Chondrocyte (in vitro differentiated cells): ENCODE measurements at regions not wholly inside any gene's neighbourhood (a gene's known extent, or its start where the extent isn't known, plus 50 kb on each side); places are given as distances from the start of the nearest gene placed in this dataset.

Experiments
- DNase-seq: peaks from one replicate; pipeline ENCODE4 v3.0.0; 2021; ENCODE audit warnings: mixed read lengths, low spot score
- H3K27ac Mint-ChIP-seq: one replicate; pipeline ENCODE4 v1.8.0; 2021; ENCODE audit warnings: mild to moderate bottlenecking, moderate library complexity, mixed read lengths; ENCODE audit not compliant: unreplicated experiment
- H3K27me3 Mint-ChIP-seq: 2 replicates; pipeline ENCODE4 v1.8.0; 2021; ENCODE audit warnings: low read depth, mixed read lengths
- H3K36me3 Mint-ChIP-seq: 2 replicates; pipeline ENCODE4 v1.8.0; 2021; ENCODE audit warnings: low read depth, mixed read lengths
- H3K4me1 Mint-ChIP-seq: 2 replicates; pipeline ENCODE4 v1.8.0; 2021; ENCODE audit warnings: low read depth, mild to moderate bottlenecking, mixed read lengths
- H3K4me3 Mint-ChIP-seq: one replicate; pipeline ENCODE4 v1.8.0; 2021; ENCODE audit warnings: mild to moderate bottlenecking, moderate library complexity, mixed read lengths; ENCODE audit not compliant: unreplicated experiment
- H3K9me3 Mint-ChIP-seq: 2 replicates; pipeline ENCODE4 v1.8.0; 2021; ENCODE audit warnings: low read depth, mixed read lengths
- CTCF ChIP-seq: fragments of 200-600 bp; sonication (generic); IDR thresholded peaks from 2 replicates; pipeline ENCODE4 v1.5.0; 2021; ENCODE audit warnings: antibody characterized with exemption, mild to moderate bottlenecking, moderate library complexity

- no peak for DNase-seq
- H3K36me3 Mint-ChIP-seq = no peaks in the 10 kb centered on the region
- no peak for TF ChIP-seq CTCF
- no peaks in the 10 kb centered on the region for H3K9me3 Mint-ChIP-seq
- no peak overlapping the region for H3K27ac Mint-ChIP-seq
- no peaks in the 10 kb centered on the region for H3K4me1 Mint-ChIP-seq
- H3K4me3 Mint-ChIP-seq = no peak overlapping the region
- H3K27me3 Mint-ChIP-seq = no peaks in the 10 kb centered on the region
Observed at GRCh38 chr7:12868027-12868426, 180.6 kb downstream of the ARL4A start.

- Mint-ChIP-seq H3K27me3 (no peaks in the 10 kb centered on the region), H3K36me3 (no peaks in the 10 kb centered on the region), H3K9me3 (no peaks in the 10 kb centered on the region), H3K4me1 (no peaks in the 10 kb centered on the region), H3K27ac (no peak overlapping the region), H3K4me3 (no peak overlapping the region)
- DNase-seq = no peak
- no peak for TF ChIP-seq CTCF
Observed at GRCh38 chr7:12870219-12870618, 182.8 kb downstream of the ARL4A start.

DNA sequence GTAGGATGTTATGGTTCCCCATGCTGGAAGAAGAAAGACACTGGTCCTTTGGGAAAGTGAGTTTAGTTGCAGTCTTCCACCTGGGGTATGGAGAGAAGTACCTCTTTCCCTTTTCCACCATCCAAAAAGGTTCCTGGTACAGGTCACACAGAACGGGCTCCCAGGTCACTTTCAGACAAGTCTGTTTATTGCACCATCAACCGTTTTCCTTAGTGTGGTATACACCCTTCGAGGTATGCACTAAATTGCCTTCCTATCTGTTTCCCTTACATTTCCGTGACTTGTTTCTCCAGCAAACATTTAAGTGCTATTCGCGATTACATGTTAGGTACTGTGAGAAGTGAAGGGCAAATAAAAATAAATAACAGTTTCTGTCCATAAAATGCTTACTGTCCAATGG is 185.1 kb downstream of the ARL4A start:
- no peaks in the 10 kb centered on the region for H3K9me3 Mint-ChIP-seq
- H3K36me3 Mint-ChIP-seq = no peaks in the 10 kb centered on the region
- H3K27ac Mint-ChIP-seq = no peak overlapping the region
- DNase-seq = no peak
- H3K27me3 Mint-ChIP-seq = no peaks in the 10 kb centered on the region
- no peaks in the 10 kb centered on the region for H3K4me1 Mint-ChIP-seq
- H3K4me3 Mint-ChIP-seq = no peak overlapping the region
- no peak for TF ChIP-seq CTCF

- no peak overlapping the region for H3K27ac Mint-ChIP-seq
- H3K9me3 Mint-ChIP-seq = no peaks in the 10 kb centered on the region
- no peak for DNase-seq
- H3K4me1 Mint-ChIP-seq = no peaks in the 10 kb centered on the region
- no peak overlapping the region for H3K4me3 Mint-ChIP-seq
- H3K27me3 Mint-ChIP-seq = no peaks in the 10 kb centered on the region
- TF ChIP-seq CTCF = no peak
- H3K36me3 Mint-ChIP-seq = no peaks in the 10 kb centered on the region
Observed at GRCh38 chr7:12873571-12873970, 186.1 kb downstream of the ARL4A start.

GRCh38 chr7:12879139-12879538 is 191.7 kb downstream of the ARL4A start:
- Mint-ChIP-seq H3K4me3 (no peak overlapping the region), H3K27ac (no peak overlapping the region), H3K27me3 (no peaks in the 10 kb centered on the region), H3K4me1 (peaks cover 8% of the 10 kb centered on the region), H3K36me3 (no peaks in the 10 kb centered on the region), H3K9me3 (no peaks in the 10 kb centered on the region)
- DNase-seq = no peak
- no peak for TF ChIP-seq CTCF
